ENCODE measurements at regions not wholly inside any gene's neighbourhood (a gene's known extent, or its start where the extent isn't known, plus 50 kb on each side); places are given as distances from the start of the nearest gene placed in this dataset.

- intact Hi-C loops (cut with micrococcal nuclease), result no loop called here
Measured at GRCh38 chr11:80194625-80195024, 753.8 kb upstream of the TENM4 start.

- intact Hi-C loops (cut with micrococcal nuclease), result no loop called here
Measured at GRCh38 chr11:80194016-80194415, 753.2 kb upstream of the TENM4 start.

GRCh38 chr11:80188076-80188627 is 747.3 kb upstream of the TENM4 start:
- intact Hi-C loops (cut with micrococcal nuclease), result no loop called here

- intact Hi-C loops (cut with micrococcal nuclease), result no loop called here
Measured at GRCh38 chr11:80186692-80187091, 745.9 kb upstream of the TENM4 start.

- intact Hi-C loops (cut with micrococcal nuclease), result no loop called here
Measured at GRCh38 chr11:80182901-80183300, 742.1 kb upstream of the TENM4 start.

- intact Hi-C loops (cut with micrococcal nuclease), result no loop called here
Measured at GRCh38 chr11:80173371-80174136, 732.7 kb upstream of the TENM4 start.

- intact Hi-C loops (cut with micrococcal nuclease), result no loop called here
Measured at GRCh38 chr11:80168796-80169195, 728.0 kb upstream of the TENM4 start.

- intact Hi-C loops (cut with micrococcal nuclease), result no loop called here
Measured at GRCh38 chr11:80167766-80168165, 726.9 kb upstream of the TENM4 start.

GRCh38 chr11:80165744-80166143 is 724.9 kb upstream of the TENM4 start:
- intact Hi-C loops (cut with micrococcal nuclease), result no loop called here

GRCh38 chr11:80163441-80163840 is 722.6 kb upstream of the TENM4 start:
- intact Hi-C loops (cut with micrococcal nuclease), result no loop called here

GRCh38 chr11:80163011-80163410 is 722.2 kb upstream of the TENM4 start:
- intact Hi-C loops (cut with micrococcal nuclease), result no loop called here

- intact Hi-C loops (cut with micrococcal nuclease), result no loop called here
Measured at GRCh38 chr11:80162387-80162786, 721.6 kb upstream of the TENM4 start.

GRCh38 chr11:80157447-80157846 is 716.6 kb upstream of the TENM4 start:
- intact Hi-C loops (cut with micrococcal nuclease), result no loop called here

- intact Hi-C loops (cut with micrococcal nuclease), result no loop called here
Measured at GRCh38 chr11:80156062-80156461, 715.2 kb upstream of the TENM4 start.

- intact Hi-C loops (cut with micrococcal nuclease), result no loop called here
Measured at GRCh38 chr11:80155412-80156017, 714.7 kb upstream of the TENM4 start.

GRCh38 chr11:80146232-80146631 is 705.4 kb upstream of the TENM4 start:
- intact Hi-C loops (cut with micrococcal nuclease), result no loop called here

- intact Hi-C loops (cut with micrococcal nuclease), result no loop called here
Measured at GRCh38 chr11:80144897-80145594, 704.2 kb upstream of the TENM4 start.

- intact Hi-C loops (cut with micrococcal nuclease), result no loop called here
Measured at GRCh38 chr11:80136991-80137390, 696.2 kb upstream of the TENM4 start.

- intact Hi-C loops (cut with micrococcal nuclease), result no loop called here
Measured at GRCh38 chr11:80129396-80129795, 688.6 kb upstream of the TENM4 start.

GRCh38 chr11:80122211-80122610 is 681.4 kb upstream of the TENM4 start:
- intact Hi-C loops (cut with micrococcal nuclease), result no loop called here

GRCh38 chr11:80118073-80118472 is 677.2 kb upstream of the TENM4 start:
- intact Hi-C loops (cut with micrococcal nuclease), result no loop called here

GRCh38 chr11:80116796-80117195 is 676.0 kb upstream of the TENM4 start:
- intact Hi-C loops (cut with micrococcal nuclease), result no loop called here
